ENCODE measurements at regions not wholly inside any gene's neighbourhood (a gene's known extent, or its start where the extent isn't known, plus 50 kb on each side); places are given as distances from the start of the nearest gene placed in this dataset.

GRCh38 chr5:173747876-173748275, 131.4 kb upstream of the BOD1 start:
- Histone ChIP-seq H2BK20ac (ENCODE audit: low read depth, low read length) (no peak overlapping the region), H3K18ac (ENCODE audit: low read depth, low read length) (no peak overlapping the region), H4K8ac (ENCODE audit: low read depth in 2 of 2, low read length in 2 of 2) (no peak overlapping the region), H3K56ac (ENCODE audit: extremely low read depth, insufficient read depth, low read length) (no peak overlapping the region), H2AFZ (replicated peaks; ENCODE audit: low read length, poor library complexity) (no peak overlapping the region), H3K27ac (ENCODE audit: insufficient read depth, low read length) (no peak overlapping the region), H3K36me3 (ENCODE audit: control insufficient read depth, insufficient read depth, low read length) (no peaks in the 10 kb centered on the region), H3K14ac (replicated peaks; ENCODE audit: low read depth, low read length) (no peak overlapping the region), H4K20me1 (ENCODE audit: insufficient read depth, low read length) (no peaks in the 10 kb centered on the region), H2BK15ac (ENCODE audit: low read depth, low read length) (no peak overlapping the region), H2AK9ac (replicated peaks; ENCODE audit: low read depth, low read length, poor library complexity) (no peak overlapping the region), H3K9ac (ENCODE audit: low read depth, low read length) (no peak overlapping the region), H3K4me3 (ENCODE audit: insufficient read depth, low read depth, low read length) (no peak overlapping the region), H3K79me1 (ENCODE audit: low read depth in 1 of 2, low read length in 2 of 2) (no peaks in the 10 kb centered on the region), H2BK120ac (ENCODE audit: low read depth, low read length) (no peak overlapping the region), H2BK5ac (ENCODE audit: low read depth, low read length, poor library complexity, severe bottlenecking) (no peak overlapping the region), H4K91ac (ENCODE audit: insufficient read depth, low read depth, low read length) (no peak overlapping the region), H3K4me1 (ENCODE audit: control insufficient read depth, insufficient read depth, low read length) (peaks cover 3% of the 10 kb centered on the region; the same call in 1 of the 2 replicates), H2AK5ac (ENCODE audit: low read depth, low read length) (no peak overlapping the region), H4K5ac (ENCODE audit: low read depth, low read length) (no peak overlapping the region), H3K4me2 (ENCODE audit: low read depth, low read length) (no peak overlapping the region), H3K9me1 (ENCODE audit: insufficient read depth, low read length) (no peaks in the 10 kb centered on the region; the same call in 1 of the 2 replicates), H3K23ac (ENCODE audit: low read depth, low read length) (no peak overlapping the region), H3K27me3 (ENCODE audit: control insufficient read depth, insufficient read depth, low read length) (no peaks in the 10 kb centered on the region), H3K4ac (ENCODE audit: low read depth, low read length) (no peak overlapping the region), H3K9me3 (ENCODE audit: control insufficient read depth, insufficient read depth, low read length) (no peaks in the 10 kb centered on the region)
- ATAC-seq (ENCODE audit: low read depth) (no peak), DNase-seq (no peak)
- ChIA-PET CTCF (no interaction called here), POLR2A (ENCODE audit: unreplicated experiment) (interaction anchor here (0.7 kb wide), 1 partner anchor 110 kb away, joined by 5 read pairs; no protein-coding TSS in a partner anchor)
- in situ Hi-C loops (cut with MboI; ENCODE audit: low sequenced_read_pairs) = no loop called here
- intact Hi-C loops (cut with micrococcal nuclease) = no loop called here
- dilution Hi-C loops (cut with HindIII; ENCODE audit: low sequenced_read_pairs, unreplicated experiment) = no loop called here
- TF ChIP-seq CEBPB (IDR thresholded peaks at IDR 0.05; ENCODE audit: low read depth, low read length) (no peak), RCOR1 (IDR thresholded peaks at IDR 0.05; ENCODE audit: insufficient replicate concordance, low read length) (no peak)
- TF ChIP-seq, protein P1, sequence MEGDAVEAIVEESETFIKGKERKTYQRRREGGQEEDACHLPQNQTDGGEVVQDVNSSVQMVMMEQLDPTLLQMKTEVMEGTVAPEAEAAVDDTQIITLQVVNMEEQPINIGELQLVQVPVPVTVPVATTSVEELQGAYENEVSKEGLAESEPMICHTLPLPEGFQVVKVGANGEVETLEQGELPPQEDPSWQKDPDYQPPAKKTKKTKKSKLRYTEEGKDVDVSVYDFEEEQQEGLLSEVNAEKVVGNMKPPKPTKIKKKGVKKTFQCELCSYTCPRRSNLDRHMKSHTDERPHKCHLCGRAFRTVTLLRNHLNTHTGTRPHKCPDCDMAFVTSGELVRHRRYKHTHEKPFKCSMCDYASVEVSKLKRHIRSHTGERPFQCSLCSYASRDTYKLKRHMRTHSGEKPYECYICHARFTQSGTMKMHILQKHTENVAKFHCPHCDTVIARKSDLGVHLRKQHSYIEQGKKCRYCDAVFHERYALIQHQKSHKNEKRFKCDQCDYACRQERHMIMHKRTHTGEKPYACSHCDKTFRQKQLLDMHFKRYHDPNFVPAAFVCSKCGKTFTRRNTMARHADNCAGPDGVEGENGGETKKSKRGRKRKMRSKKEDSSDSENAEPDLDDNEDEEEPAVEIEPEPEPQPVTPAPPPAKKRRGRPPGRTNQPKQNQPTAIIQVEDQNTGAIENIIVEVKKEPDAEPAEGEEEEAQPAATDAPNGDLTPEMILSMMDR (conservative IDR thresholded peaks at IDR 0.05; ENCODE audit: low read depth, low read length) = no peak
- no TSS peak for BruUV-seq (replicated peaks)
